Fibroblast of pulmonary artery (primary cell): ENCODE measurements at regions not wholly inside any gene's neighbourhood (a gene's known extent, or its start where the extent isn't known, plus 50 kb on each side); places are given as distances from the start of the nearest gene placed in this dataset.
A peak's percentile ranks its signal among the peaks of the same experiment; 100 is the strongest.

ENCODE experiments used
- DNase-seq: peaks from one replicate; pipeline ENCODE4 v3.0.0-alpha.2; 2010; ENCODE audit warnings: low read depth
- H3K4me3 ChIP-seq: replicated peaks from 2 replicates; pipeline ENCODE4 v1.5.1; 2011; ENCODE audit warnings: low read depth, mild to moderate bottlenecking, control low read depth, low read length, moderate library complexity
- CTCF ChIP-seq: IDR thresholded peaks from 2 replicates; pipeline ENCODE4 v1.5.1; 2011; ENCODE audit warnings: mild to moderate bottlenecking, control low read depth, low read length, inconsistent platforms; ENCODE audit errors: missing control alignments

- TF ChIP-seq CTCF: no peak
- no peak overlapping the region for H3K4me3 ChIP-seq
- DNase-seq: no peak
Observed at GRCh38 chr4:148881860-148882643, 439.8 kb upstream of the NR3C2 start.

- H3K4me3 ChIP-seq: no peak overlapping the region
- no peak for DNase-seq
- no peak for TF ChIP-seq CTCF
Observed at GRCh38 chr4:148874331-148874730, 432.1 kb upstream of the NR3C2 start.

- H3K4me3 ChIP-seq: no peak overlapping the region
- no peak for TF ChIP-seq CTCF
- no peak for DNase-seq
Observed at GRCh38 chr4:148868191-148868590, 426.0 kb upstream of the NR3C2 start.

- no peak overlapping the region for H3K4me3 ChIP-seq
- no peak for TF ChIP-seq CTCF
- DNase-seq: no peak
Observed at GRCh38 chr4:148866666-148867065, 424.5 kb upstream of the NR3C2 start.

GRCh38 chr4:148857973-148858534 lies 415.8 kb upstream of the NR3C2 start:
- no peak for DNase-seq
- H3K4me3 ChIP-seq: no peak overlapping the region
- no peak for TF ChIP-seq CTCF

- DNase-seq: peak; percentile 21
- no peak for TF ChIP-seq CTCF
- H3K4me3 ChIP-seq: no peak overlapping the region
Observed at GRCh38 chr4:148857239-148857972, 415.2 kb upstream of the NR3C2 start.
